ENCODE measurements at regions not wholly inside any gene's neighbourhood (a gene's known extent, or its start where the extent isn't known, plus 50 kb on each side); places are given as distances from the start of the nearest gene placed in this dataset.

GRCh38 chrX:10676235-10676957 lies 56.0 kb upstream of the MID1 start:
- H3K27ac ChIP-seq (ENCODE audit: low read depth, low read length) = no peak overlapping the region
- H3K18ac ChIP-seq (ENCODE audit: extremely low read depth, low read length) = no peak overlapping the region; the same call in 1 of the 2 replicates
- H2AFZ ChIP-seq (ENCODE audit: low read length) = peak overlapping the region; percentile 44; the same call in 1 of the 2 replicates
- H3K14ac ChIP-seq (ENCODE audit: insufficient read length) = no peak overlapping the region
- H4K8ac ChIP-seq (ENCODE audit: extremely low read depth, insufficient read depth, low read length) = no peak overlapping the region
- WGBS, 2 experiments (ENCODE audit: extremely low coverage in 1 of 2, insufficient coverage in 1 of 2, insufficient read length in 1 of 2, insufficient replicate concordance in 2 of 2, low coverage in 1 of 2, low lambda C conversion rate in 2 of 2, missing lambda C conversion rate in 1 of 2) = 53% methylated on average over 8 of the region's 15 CpGs; no CpG with 5 or more reads in 1 of the 2 experiments
- H3K4ac ChIP-seq (replicated peaks; ENCODE audit: insufficient read length, low read depth, low read length) = no peak overlapping the region
- no peak overlapping the region for H3K23ac ChIP-seq (ENCODE audit: insufficient read length)
- POLR2A ChIA-PET (ENCODE audit: partially characterized antibody) = interaction anchor here (0.7 kb wide), 1 partner anchor 92 kb away, joined by 3 read pairs; no protein-coding TSS in a partner anchor
- peak overlapping the region in 1 of 4 experiments; percentile 19; a peak in 1 of 8 replicates for H3K4me3 ChIP-seq (ENCODE audit: extremely low read depth in 1 of 4, insufficient read depth in 2 of 4, low read depth in 3 of 4, low read length in 4 of 4)
- no peak overlapping the region for H4K91ac ChIP-seq (replicated peaks; ENCODE audit: insufficient read length, low read length)
- no peak overlapping the region for H4K5ac ChIP-seq (ENCODE audit: insufficient read length, low read depth, low read length)
- CTCF ChIA-PET (ENCODE audit: partially characterized antibody) = interaction anchor here (0.6 to 1.3 kb wide), 2 partner anchors 46 to 167 kb away, joined by 3 to 7 read pairs; no protein-coding TSS in a partner anchor
- DNase-seq (ENCODE audit: low read depth in 1 of 2, low spot score in 2 of 2) = no peak
- H3K79me1 ChIP-seq (ENCODE audit: low read depth, low read length) = no peaks in the 10 kb centered on the region
- no peak overlapping the region for H3K56ac ChIP-seq (replicated peaks; ENCODE audit: insufficient read length, low read depth, low read length)
- H3K4me1 ChIP-seq (replicated peaks in 1 of 4; ENCODE audit: control insufficient read depth in 3 of 4, insufficient read depth in 4 of 4, low read length in 3 of 4) = peaks cover 0 to 5% (median 2%) of the 10 kb centered on the region in 4 experiments; a peak in 3 of 7 replicates
- H2AK5ac ChIP-seq (ENCODE audit: low read depth, low read length) = no peak overlapping the region
- H2BK5ac ChIP-seq (ENCODE audit: low read depth, low read length) = no peak overlapping the region
- no peaks in the 10 kb centered on the region for H3K23me2 ChIP-seq (ENCODE audit: low read depth, low read length)
- no peaks in the 10 kb centered on the region for H3K27me3 ChIP-seq (replicated peaks in 1 of 4; ENCODE audit: control insufficient read depth in 3 of 4, extremely low read depth in 1 of 4, insufficient read depth in 3 of 4, low read length in 3 of 4)
- H2BK15ac ChIP-seq (ENCODE audit: low read length) = no peak overlapping the region
- H3K9me3 ChIP-seq (ENCODE audit: insufficient read depth in 2 of 2, low read depth in 1 of 2, low read length in 1 of 2) = no peaks in the 10 kb centered on the region
- no peak overlapping the region for H2BK120ac ChIP-seq (replicated peaks; ENCODE audit: low read depth, low read length)
- no peaks in the 10 kb centered on the region for H3K79me2 ChIP-seq (ENCODE audit: control insufficient read depth in 1 of 2, insufficient read depth in 2 of 2, low read length in 2 of 2)
- peak overlapping the region; percentile 38 to 57 for H3K4me2 ChIP-seq (ENCODE audit: insufficient read depth in 1 of 2, low read depth in 2 of 2, low read length in 2 of 2)
- no peak overlapping the region for H3K9ac ChIP-seq (replicated peaks in 1 of 4; ENCODE audit: extremely low read depth in 1 of 4, low read depth in 3 of 4, low read length in 3 of 4)
- no peak overlapping the region for H2BK20ac ChIP-seq (ENCODE audit: low read length)
- H3K36me3 ChIP-seq (ENCODE audit: control insufficient read depth in 2 of 4, insufficient read depth in 4 of 4, low read length in 3 of 4) = no peaks in the 10 kb centered on the region
- no peak overlapping the region for H2BK12ac ChIP-seq (ENCODE audit: low read depth, low read length)
- peak; percentile 94 for FAIRE-seq
- H4K20me1 ChIP-seq (replicated peaks in 1 of 2; ENCODE audit: control insufficient read depth in 1 of 2, insufficient read depth in 2 of 2, low read length in 2 of 2) = no peaks in the 10 kb centered on the region
- TF ChIP-seq SUZ12 (IDR thresholded peaks at IDR 0.05; ENCODE audit: low read length) (no peak), JUN (IDR thresholded peaks at IDR 0.05; ENCODE audit: low read depth, low read length) (no peak), TCF12 (IDR thresholded peaks at IDR 0.05; ENCODE audit: low read depth, low read length) (no peak), SIN3A (conservative IDR thresholded peaks at IDR 0.05 in 1 of 2, IDR thresholded peaks at IDR 0.05 in 1 of 2; ENCODE audit: low read depth in 1 of 2, low read length in 2 of 2) (no peak), RNF2 (IDR thresholded peaks at IDR 0.05; ENCODE audit: borderline replicate concordance, low read depth, low read length, missing control alignments, poor library complexity, severe bottlenecking) (no peak), E2F6 (IDR thresholded peaks at IDR 0.05) (no peak), TAF7 (optimal IDR thresholded peaks at IDR 0.05; ENCODE audit: borderline replicate concordance, low read depth, low read length) (no peak), ZNF274 (IDR thresholded peaks at IDR 0.05; ENCODE audit: borderline replicate concordance, extremely low read depth, low read length) (no peak), HDAC2 (IDR thresholded peaks at IDR 0.05; ENCODE audit: borderline replicate concordance in 1 of 2, low read depth in 2 of 2, low read length in 2 of 2) (no peak), SP4 (IDR thresholded peaks at IDR 0.05; ENCODE audit: low read length) (no peak), RFX5 (IDR thresholded peaks at IDR 0.05; ENCODE audit: borderline replicate concordance, low read depth, low read length) (no peak)
